ENCODE measurements at regions not wholly inside any gene's neighbourhood (a gene's known extent, or its start where the extent isn't known, plus 50 kb on each side); places are given as distances from the start of the nearest gene placed in this dataset.

- Histone ChIP-seq H3K27ac (ENCODE audit: low read depth in 2 of 2, low read length in 2 of 2) (no peak overlapping the region), H3K4me1 (ENCODE audit: control insufficient read depth in 2 of 2, insufficient read depth in 2 of 2, low read length in 2 of 2) (no peaks in the 10 kb centered on the region), H3K4me3 (ENCODE audit: low read length in 2 of 2) (no peak overlapping the region), H3K9me3 (ENCODE audit: control insufficient read depth in 2 of 2, low read length in 2 of 2) (peaks cover 7% of the 10 kb centered on the region in 2 donors), H3K36me3 (ENCODE audit: control insufficient read depth in 2 of 2, insufficient read depth in 2 of 2, low read length in 2 of 2) (no peaks in the 10 kb centered on the region), H3K27me3 (ENCODE audit: control insufficient read depth in 2 of 2, insufficient read depth in 2 of 2, low read length in 2 of 2) (no peaks in the 10 kb centered on the region), H3K9ac (ENCODE audit: low read depth in 1 of 2, low read length in 2 of 2) (no peak overlapping the region)
Measured at GRCh38 chr14:61110316-61111082, 129.5 kb downstream of the SLC38A6 start.

GRCh38 chr14:61109288-61109687 is 128.2 kb downstream of the SLC38A6 start:
- Histone ChIP-seq H3K4me1 (ENCODE audit: control insufficient read depth in 2 of 2, insufficient read depth in 2 of 2, low read length in 2 of 2) (no peaks in the 10 kb centered on the region), H3K27me3 (ENCODE audit: control insufficient read depth in 2 of 2, insufficient read depth in 2 of 2, low read length in 2 of 2) (no peaks in the 10 kb centered on the region), H3K9ac (ENCODE audit: low read depth in 1 of 2, low read length in 2 of 2) (no peak overlapping the region), H3K36me3 (ENCODE audit: control insufficient read depth in 2 of 2, insufficient read depth in 2 of 2, low read length in 2 of 2) (no peaks in the 10 kb centered on the region), H3K27ac (ENCODE audit: low read depth in 2 of 2, low read length in 2 of 2) (no peak overlapping the region), H3K9me3 (ENCODE audit: control insufficient read depth in 2 of 2, low read length in 2 of 2) (peaks cover 5 to 6% of the 10 kb centered on the region in 2 donors), H3K4me3 (ENCODE audit: low read length in 2 of 2) (no peak overlapping the region)

- Histone ChIP-seq H3K4me1 (ENCODE audit: control insufficient read depth in 2 of 2, insufficient read depth in 2 of 2, low read length in 2 of 2) (peaks cover 4 to 5% of the 10 kb centered on the region in 2 donors), H3K9ac (ENCODE audit: low read depth in 1 of 2, low read length in 2 of 2) (no peak overlapping the region), H3K27me3 (ENCODE audit: control insufficient read depth in 2 of 2, insufficient read depth in 2 of 2, low read length in 2 of 2) (no peaks in the 10 kb centered on the region), H3K27ac (ENCODE audit: low read depth in 2 of 2, low read length in 2 of 2) (no peak overlapping the region), H3K36me3 (ENCODE audit: control insufficient read depth in 2 of 2, insufficient read depth in 2 of 2, low read length in 2 of 2) (no peaks in the 10 kb centered on the region), H3K4me3 (ENCODE audit: low read length in 2 of 2) (no peak overlapping the region), H3K9me3 (ENCODE audit: control insufficient read depth in 2 of 2, low read length in 2 of 2) (peaks cover 0 to 1% of the 10 kb centered on the region in 2 donors)
Measured at GRCh38 chr14:61108496-61109141, 127.6 kb downstream of the SLC38A6 start.

GRCh38 chr14:61107869-61108493 is 126.9 kb downstream of the SLC38A6 start:
- H3K27me3 ChIP-seq (ENCODE audit: control insufficient read depth in 2 of 2, insufficient read depth in 2 of 2, low read length in 2 of 2), result no peaks in the 10 kb centered on the region
- no peaks in the 10 kb centered on the region for H3K9me3 ChIP-seq (ENCODE audit: control insufficient read depth in 2 of 2, low read length in 2 of 2)
- H3K36me3 ChIP-seq (ENCODE audit: control insufficient read depth in 2 of 2, insufficient read depth in 2 of 2, low read length in 2 of 2), result no peaks in the 10 kb centered on the region
- peaks cover 4 to 9% of the 10 kb centered on the region in 2 donors for H3K4me1 ChIP-seq (ENCODE audit: control insufficient read depth in 2 of 2, insufficient read depth in 2 of 2, low read length in 2 of 2)
- no peak overlapping the region for H3K4me3 ChIP-seq (ENCODE audit: low read length in 2 of 2)
- no peak overlapping the region for H3K9ac ChIP-seq (ENCODE audit: low read depth in 1 of 2, low read length in 2 of 2)
- H3K27ac ChIP-seq (ENCODE audit: low read depth in 2 of 2, low read length in 2 of 2), result no peak overlapping the region

GRCh38 chr14:61106959-61107641 is 126.1 kb downstream of the SLC38A6 start:
- Histone ChIP-seq H3K4me3 (ENCODE audit: low read length in 2 of 2) (no peak overlapping the region), H3K9me3 (ENCODE audit: control insufficient read depth in 2 of 2, low read length in 2 of 2) (no peaks in the 10 kb centered on the region), H3K27ac (ENCODE audit: low read depth in 2 of 2, low read length in 2 of 2) (no peak overlapping the region), H3K36me3 (ENCODE audit: control insufficient read depth in 2 of 2, insufficient read depth in 2 of 2, low read length in 2 of 2) (no peaks in the 10 kb centered on the region), H3K4me1 (ENCODE audit: control insufficient read depth in 2 of 2, insufficient read depth in 2 of 2, low read length in 2 of 2) (peaks cover 4 to 9% of the 10 kb centered on the region in 2 donors), H3K9ac (ENCODE audit: low read depth in 1 of 2, low read length in 2 of 2) (no peak overlapping the region), H3K27me3 (ENCODE audit: control insufficient read depth in 2 of 2, insufficient read depth in 2 of 2, low read length in 2 of 2) (no peaks in the 10 kb centered on the region)

- Histone ChIP-seq H3K4me3 (ENCODE audit: low read length in 2 of 2) (no peak overlapping the region), H3K4me1 (ENCODE audit: control insufficient read depth in 2 of 2, insufficient read depth in 2 of 2, low read length in 2 of 2) (peaks cover 4 to 9% of the 10 kb centered on the region in 2 donors), H3K9me3 (ENCODE audit: control insufficient read depth in 2 of 2, low read length in 2 of 2) (no peaks in the 10 kb centered on the region), H3K27me3 (ENCODE audit: control insufficient read depth in 2 of 2, insufficient read depth in 2 of 2, low read length in 2 of 2) (no peaks in the 10 kb centered on the region), H3K36me3 (ENCODE audit: control insufficient read depth in 2 of 2, insufficient read depth in 2 of 2, low read length in 2 of 2) (no peaks in the 10 kb centered on the region), H3K9ac (ENCODE audit: low read depth in 1 of 2, low read length in 2 of 2) (no peak overlapping the region), H3K27ac (ENCODE audit: low read depth in 2 of 2, low read length in 2 of 2) (no peak overlapping the region)
Measured at GRCh38 chr14:61106271-61106958, 125.4 kb downstream of the SLC38A6 start.

GRCh38 chr14:61104358-61104757 is 123.3 kb downstream of the SLC38A6 start:
- Histone ChIP-seq H3K4me3 (ENCODE audit: low read length in 2 of 2) (no peak overlapping the region), H3K36me3 (ENCODE audit: control insufficient read depth in 2 of 2, insufficient read depth in 2 of 2, low read length in 2 of 2) (no peaks in the 10 kb centered on the region), H3K9ac (ENCODE audit: low read depth in 1 of 2, low read length in 2 of 2) (no peak overlapping the region), H3K27me3 (ENCODE audit: control insufficient read depth in 2 of 2, insufficient read depth in 2 of 2, low read length in 2 of 2) (no peaks in the 10 kb centered on the region), H3K27ac (ENCODE audit: low read depth in 2 of 2, low read length in 2 of 2) (peak overlapping the region; percentile 33 to 54), H3K4me1 (ENCODE audit: control insufficient read depth in 2 of 2, insufficient read depth in 2 of 2, low read length in 2 of 2) (peaks cover 4 to 9% of the 10 kb centered on the region in 2 donors), H3K9me3 (ENCODE audit: control insufficient read depth in 2 of 2, low read length in 2 of 2) (no peaks in the 10 kb centered on the region)

GRCh38 chr14:61103541-61104339 is 122.7 kb downstream of the SLC38A6 start:
- Histone ChIP-seq H3K36me3 (ENCODE audit: control insufficient read depth in 2 of 2, insufficient read depth in 2 of 2, low read length in 2 of 2) (no peaks in the 10 kb centered on the region), H3K4me3 (ENCODE audit: low read length in 2 of 2) (no peak overlapping the region), H3K9me3 (ENCODE audit: control insufficient read depth in 2 of 2, low read length in 2 of 2) (no peaks in the 10 kb centered on the region), H3K27ac (ENCODE audit: low read depth in 2 of 2, low read length in 2 of 2) (peak overlapping the region; percentile 33 to 54), H3K9ac (ENCODE audit: low read depth in 1 of 2, low read length in 2 of 2) (no peak overlapping the region), H3K27me3 (ENCODE audit: control insufficient read depth in 2 of 2, insufficient read depth in 2 of 2, low read length in 2 of 2) (no peaks in the 10 kb centered on the region), H3K4me1 (ENCODE audit: control insufficient read depth in 2 of 2, insufficient read depth in 2 of 2, low read length in 2 of 2) (peaks cover 4 to 9% of the 10 kb centered on the region in 2 donors)

Data from mucosa of rectum (tissue), 2 donors.